ENCODE measurements at regions not wholly inside any gene's neighbourhood (a gene's known extent, or its start where the extent isn't known, plus 50 kb on each side); places are given as distances from the start of the nearest gene placed in this dataset.

GRCh38 chr7:68613405-68613804 is 984.9 kb upstream of the AUTS2 start:
- no peaks in the 10 kb centered on the region for H3K27me3 ChIP-seq (ENCODE audit: low read length)
- TF ChIP-seq EZH2 (IDR thresholded peaks at IDR 0.05; ENCODE audit: low read length, unreplicated experiment) = no peak
- no peak for TF ChIP-seq CTCF (conservative IDR thresholded peaks at IDR 0.05; ENCODE audit: low read depth, low read length)
- no peak for TF ChIP-seq EZH2phosphoT487 (IDR thresholded peaks at IDR 0.05; ENCODE audit: borderline replicate concordance, low read length)
- H3F3A ChIP-seq (ENCODE audit: low read length, unreplicated experiment) = no peaks in the 10 kb centered on the region
- POLR2A ChIA-PET (ENCODE audit: unreplicated experiment) = no interaction called here
- intact Hi-C loops (cut with micrococcal nuclease) = no loop called here
- no peak overlapping the region for H3K4me2 ChIP-seq (ENCODE audit: low read length)
- no peaks in the 10 kb centered on the region for H4K20me1 ChIP-seq (ENCODE audit: low read length)
- ATAC-seq (no peak), DNase-seq (no peak)
- H3K79me2 ChIP-seq (ENCODE audit: low read length) = no peaks in the 10 kb centered on the region
- no peaks in the 10 kb centered on the region for H3K36me3 ChIP-seq (ENCODE audit: low read depth, low read length)
- no peak overlapping the region for H3K9ac ChIP-seq (ENCODE audit: low read length)
- no peak overlapping the region for H3K4me3 ChIP-seq (ENCODE audit: low read length)
- CTCF ChIA-PET = no interaction called here
- no peaks in the 10 kb centered on the region for H3K9me3 ChIP-seq (ENCODE audit: low read length)
- H3K27ac ChIP-seq (ENCODE audit: low read length) = no peak overlapping the region
- no peaks in the 10 kb centered on the region for H3K9me2 ChIP-seq (replicated peaks; ENCODE audit: low read length)
- BruUV-seq (replicated peaks) = no TSS peak
- H2AFZ ChIP-seq (ENCODE audit: low read length) = no peak overlapping the region
- H3K4me1 ChIP-seq (ENCODE audit: insufficient read depth, low read length) = no peaks in the 10 kb centered on the region

GRCh38 chr7:68613897-68614296 is 984.4 kb upstream of the AUTS2 start:
- Histone ChIP-seq H4K20me1 (ENCODE audit: low read length) (no peaks in the 10 kb centered on the region), H3K9ac (ENCODE audit: low read length) (no peak overlapping the region), H3K27ac (ENCODE audit: low read length) (no peak overlapping the region), H3F3A (ENCODE audit: low read length, unreplicated experiment) (no peaks in the 10 kb centered on the region), H3K9me3 (ENCODE audit: low read length) (0 out of 2 replicates have a peak, but pooled peaks cover under 1% of the 10 kb centered on the region), H3K79me2 (ENCODE audit: low read length) (no peaks in the 10 kb centered on the region), H3K4me3 (ENCODE audit: low read length) (no peak overlapping the region), H3K9me2 (replicated peaks; ENCODE audit: low read length) (no peaks in the 10 kb centered on the region), H2AFZ (ENCODE audit: low read length) (no peak overlapping the region), H3K27me3 (ENCODE audit: low read length) (no peaks in the 10 kb centered on the region), H3K36me3 (ENCODE audit: low read depth, low read length) (no peaks in the 10 kb centered on the region), H3K4me1 (ENCODE audit: insufficient read depth, low read length) (no peaks in the 10 kb centered on the region), H3K4me2 (ENCODE audit: low read length) (no peak overlapping the region)
- no TSS peak for BruUV-seq (replicated peaks)
- ChIA-PET CTCF (no interaction called here), POLR2A (ENCODE audit: unreplicated experiment) (no interaction called here)
- ATAC-seq (no peak), DNase-seq (no peak)
- intact Hi-C loops (cut with micrococcal nuclease) = no loop called here
- no peak for TF ChIP-seq EZH2 (IDR thresholded peaks at IDR 0.05; ENCODE audit: low read length, unreplicated experiment)
- TF ChIP-seq CTCF (conservative IDR thresholded peaks at IDR 0.05; ENCODE audit: low read depth, low read length) = no peak
- TF ChIP-seq EZH2phosphoT487 (IDR thresholded peaks at IDR 0.05; ENCODE audit: borderline replicate concordance, low read length) = no peak

GRCh38 chr7:68619526-68619925 is 978.7 kb upstream of the AUTS2 start:
- ATAC-seq = no peak
- Histone ChIP-seq H3K36me3 (ENCODE audit: low read depth, low read length) (no peaks in the 10 kb centered on the region), H3K27me3 (ENCODE audit: low read length) (no peaks in the 10 kb centered on the region), H3K9me2 (replicated peaks; ENCODE audit: low read length) (no peaks in the 10 kb centered on the region), H3K9me3 (ENCODE audit: low read length) (0 out of 2 replicates have a peak, but pooled peaks cover 4% of the 10 kb centered on the region), H3K79me2 (ENCODE audit: low read length) (no peaks in the 10 kb centered on the region), H2AFZ (ENCODE audit: low read length) (no peak overlapping the region), H3K9ac (ENCODE audit: low read length) (no peak overlapping the region), H3F3A (ENCODE audit: low read length, unreplicated experiment) (no peaks in the 10 kb centered on the region), H4K20me1 (ENCODE audit: low read length) (no peaks in the 10 kb centered on the region), H3K27ac (ENCODE audit: low read length) (no peak overlapping the region), H3K4me2 (ENCODE audit: low read length) (no peak overlapping the region), H3K4me1 (ENCODE audit: insufficient read depth, low read length) (no peaks in the 10 kb centered on the region), H3K4me3 (ENCODE audit: low read length) (no peak overlapping the region)
- CTCF ChIA-PET = no interaction called here
- intact Hi-C loops (cut with micrococcal nuclease) = no loop called here
- POLR2A ChIA-PET (ENCODE audit: unreplicated experiment) = no interaction called here
- TF ChIP-seq EZH2 (IDR thresholded peaks at IDR 0.05; ENCODE audit: low read length, unreplicated experiment) (no peak), CTCF (conservative IDR thresholded peaks at IDR 0.05; ENCODE audit: low read depth, low read length) (no peak), EZH2phosphoT487 (IDR thresholded peaks at IDR 0.05; ENCODE audit: borderline replicate concordance, low read length) (no peak)
- BruUV-seq (replicated peaks) = no TSS peak
- DNase-seq = no peak
